Lower lobe of right lung (tissue), 2 donors: ENCODE measurements at regions not wholly inside any gene's neighbourhood (a gene's known extent, or its start where the extent isn't known, plus 50 kb on each side); places are given as distances from the start of the nearest gene placed in this dataset.

Source experiments
- ATAC-seq, 2 donors: fragments of 200-7000 bp; cut with Tn5 transposase; one replicate each; pipeline ENCODE4 v1.9.1; 2020 to 2022; ENCODE audit warnings: mild to moderate bottlenecking in 2 of 2, moderate library complexity in 2 of 2
- DNase-seq: peaks from one replicate; pipeline ENCODE4 v3.0.0-alpha.2; 2020
- H3K27ac ChIP-seq: fragments of 200-600 bp; one replicate; pipeline ENCODE4 v1.8.0; 2022
- H3K27me3 ChIP-seq: fragments of 200-600 bp; one replicate; pipeline ENCODE4 v1.8.0; 2022; ENCODE audit warnings: low read depth
- H3K36me3 ChIP-seq: fragments of 200-600 bp; one replicate; pipeline ENCODE4 v1.8.0; 2022; ENCODE audit warnings: mild to moderate bottlenecking
- H3K4me1 ChIP-seq: fragments of 200-600 bp; one replicate; pipeline ENCODE4 v1.8.0; 2022
- H3K4me3 ChIP-seq: fragments of 200-600 bp; one replicate; pipeline ENCODE4 v1.8.0; 2022; ENCODE audit warnings: mild to moderate bottlenecking
- H3K9me3 ChIP-seq: fragments of 200-600 bp; one replicate; pipeline ENCODE4 v1.8.0; 2022
- intact Hi-C: fragments of 100-400 bp; cut with DNase I; formaldehyde crosslinking; loops from one replicate; pipeline ENCODE4 v1.11.0; 2022
- TF ChIP-seq, protein P1 (sequence below): fragments of 200-600 bp; IDR thresholded peaks from one replicate; pipeline ENCODE4 v1.8.0; 2022; ENCODE audit warnings: antibody characterized with exemption, mild to moderate bottlenecking
- donor health status: DM: no; HTN: yes; CAD: no; lungs with severe emphysema.

DNA sequence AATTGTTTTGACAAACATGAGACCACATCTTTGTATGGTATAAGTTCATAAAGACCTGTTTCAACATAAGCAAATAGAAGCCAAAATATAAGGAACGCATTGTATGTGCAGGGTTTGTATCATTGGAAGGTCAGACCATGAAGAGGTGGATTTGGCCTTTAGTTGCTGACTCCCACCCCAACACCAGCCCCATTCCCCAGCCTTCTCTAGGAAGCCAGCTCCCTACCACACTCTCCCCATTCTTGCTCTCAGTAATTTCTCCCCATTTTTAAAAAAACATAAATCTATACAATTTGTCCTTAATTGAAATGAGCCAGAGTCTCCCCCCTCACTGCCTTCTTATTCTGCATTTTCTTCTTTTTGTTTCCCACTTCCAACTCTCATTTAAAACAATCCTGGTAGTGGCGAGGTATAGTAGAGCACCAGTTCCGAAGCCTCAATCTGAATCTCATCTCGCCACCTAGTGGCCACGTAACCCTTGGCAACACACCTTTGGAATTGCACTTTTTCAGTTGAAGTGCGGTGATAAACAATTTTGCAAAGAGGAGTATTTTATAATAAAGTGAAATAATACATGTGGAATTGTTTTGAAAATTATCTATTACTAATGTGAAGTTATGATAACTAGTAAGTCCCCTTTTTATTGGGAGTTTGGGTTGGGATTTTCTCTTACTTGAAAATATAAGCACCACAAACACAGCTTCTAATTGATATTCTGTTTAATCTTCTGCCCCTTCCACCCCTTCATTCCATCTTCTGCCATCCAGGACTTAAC, 126.6 kb downstream of the ASB9 start:
- TF ChIP-seq, protein P1, sequence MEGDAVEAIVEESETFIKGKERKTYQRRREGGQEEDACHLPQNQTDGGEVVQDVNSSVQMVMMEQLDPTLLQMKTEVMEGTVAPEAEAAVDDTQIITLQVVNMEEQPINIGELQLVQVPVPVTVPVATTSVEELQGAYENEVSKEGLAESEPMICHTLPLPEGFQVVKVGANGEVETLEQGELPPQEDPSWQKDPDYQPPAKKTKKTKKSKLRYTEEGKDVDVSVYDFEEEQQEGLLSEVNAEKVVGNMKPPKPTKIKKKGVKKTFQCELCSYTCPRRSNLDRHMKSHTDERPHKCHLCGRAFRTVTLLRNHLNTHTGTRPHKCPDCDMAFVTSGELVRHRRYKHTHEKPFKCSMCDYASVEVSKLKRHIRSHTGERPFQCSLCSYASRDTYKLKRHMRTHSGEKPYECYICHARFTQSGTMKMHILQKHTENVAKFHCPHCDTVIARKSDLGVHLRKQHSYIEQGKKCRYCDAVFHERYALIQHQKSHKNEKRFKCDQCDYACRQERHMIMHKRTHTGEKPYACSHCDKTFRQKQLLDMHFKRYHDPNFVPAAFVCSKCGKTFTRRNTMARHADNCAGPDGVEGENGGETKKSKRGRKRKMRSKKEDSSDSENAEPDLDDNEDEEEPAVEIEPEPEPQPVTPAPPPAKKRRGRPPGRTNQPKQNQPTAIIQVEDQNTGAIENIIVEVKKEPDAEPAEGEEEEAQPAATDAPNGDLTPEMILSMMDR, result peak; percentile 62
- peak in 1 of 2 donors; percentile 84 for ATAC-seq
- no peak overlapping the region for H3K27ac ChIP-seq
- H3K9me3 ChIP-seq, result no peaks in the 10 kb centered on the region
- H3K4me3 ChIP-seq, result no peak overlapping the region
- H3K4me1 ChIP-seq, result no peaks in the 10 kb centered on the region
- H3K36me3 ChIP-seq, result no peaks in the 10 kb centered on the region
- intact Hi-C loops, result loop anchor here (10.0 kb wide), 1 partner anchor 1098 kb away; no protein-coding TSS in a partner anchor
- peak; percentile 43 for DNase-seq
- H3K27me3 ChIP-seq, result no peaks in the 10 kb centered on the region

GRCh38 chrX:15142084-15142715, 127.7 kb downstream of the ASB9 start:
- H3K4me1 ChIP-seq, result no peaks in the 10 kb centered on the region
- TF ChIP-seq, protein P1, result no peak
- DNase-seq (no peak), ATAC-seq (peak in 1 of 2 donors; percentile 28)
- no peak overlapping the region for H3K27ac ChIP-seq
- no peak overlapping the region for H3K4me3 ChIP-seq
- H3K36me3 ChIP-seq, result no peaks in the 10 kb centered on the region
- H3K27me3 ChIP-seq, result no peaks in the 10 kb centered on the region
- H3K9me3 ChIP-seq, result no peaks in the 10 kb centered on the region
- intact Hi-C loops, result loop anchor here (10.0 kb wide), 1 partner anchor 1097 kb away; no protein-coding TSS in a partner anchor

- Histone ChIP-seq H3K4me1 (no peaks in the 10 kb centered on the region), H3K27me3 (no peaks in the 10 kb centered on the region), H3K4me3 (no peak overlapping the region), H3K27ac (no peak overlapping the region), H3K36me3 (no peaks in the 10 kb centered on the region), H3K9me3 (no peaks in the 10 kb centered on the region)
- TF ChIP-seq, protein P1, result no peak
- DNase-seq (no peak), ATAC-seq (no peak)
- intact Hi-C loops, result no loop called here
These were observed 133.1 kb downstream of the ASB9 start for GRCh38 chrX:15136795-15137194.

GRCh38 chrX:15129412-15129811, 140.5 kb downstream of the ASB9 start:
- ATAC-seq (no peak), DNase-seq (no peak)

DNA sequence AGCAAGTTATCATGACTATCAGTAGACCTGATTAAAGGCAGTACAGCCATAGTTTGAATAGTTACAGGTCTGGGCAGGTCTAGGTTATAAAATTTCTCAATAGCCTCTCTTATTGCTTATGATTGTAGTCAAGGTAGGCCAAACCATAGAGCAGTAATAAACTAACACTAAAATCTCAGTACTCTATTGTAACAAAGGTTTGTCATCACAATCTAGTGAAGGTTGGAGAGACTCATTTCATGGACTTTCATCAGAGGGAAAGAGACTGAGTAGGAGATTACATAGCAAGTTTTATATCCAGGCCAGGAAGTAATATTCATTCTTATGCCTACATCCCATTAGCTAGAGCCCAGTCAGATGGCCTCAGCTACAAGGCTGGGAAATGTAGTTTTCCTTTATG, 141.0 kb downstream of the ASB9 start:
- no peak overlapping the region for H3K27ac ChIP-seq
- DNase-seq, result no peak
- H3K9me3 ChIP-seq, result no peaks in the 10 kb centered on the region
- no peak overlapping the region for H3K4me3 ChIP-seq
- intact Hi-C loops, result no loop called here
- H3K36me3 ChIP-seq, result no peaks in the 10 kb centered on the region
- no peaks in the 10 kb centered on the region for H3K4me1 ChIP-seq
- H3K27me3 ChIP-seq, result no peaks in the 10 kb centered on the region
- TF ChIP-seq, protein P1, result no peak
- ATAC-seq, result no peak

More at GRCh38 chrX:15129412-15129811, 140.5 kb downstream of the ASB9 start:
- no peak overlapping the region for H3K27ac ChIP-seq
- no peaks in the 10 kb centered on the region for H3K27me3 ChIP-seq
- H3K4me3 ChIP-seq, result no peak overlapping the region
- TF ChIP-seq, protein P1, result no peak
- H3K36me3 ChIP-seq, result no peaks in the 10 kb centered on the region
- intact Hi-C loops, result no loop called here
- H3K4me1 ChIP-seq, result no peaks in the 10 kb centered on the region
- H3K9me3 ChIP-seq, result no peaks in the 10 kb centered on the region
